B cell (primary cell): ENCODE measurements at regions not wholly inside any gene's neighbourhood (a gene's known extent, or its start where the extent isn't known, plus 50 kb on each side); places are given as distances from the start of the nearest gene placed in this dataset.

Experiments used
- ATAC-seq: fragments of 200-7000 bp; cut with Tn5 transposase; one replicate; pipeline ENCODE4 v1.10.0; 2021; ENCODE audit warnings: low read depth, mild to moderate bottlenecking, moderate number of reproducible peaks, moderate library complexity
- CTCF ChIA-PET: fragments of 350-600 bp; sonication (Branson Sonifier 250); formaldehyde crosslinking; loops from one replicate; lab custom pipeline; 2021; ENCODE audit warnings: antibody characterized with exemption, inconsistent platforms; lab: Charles Lee
- POLR2A ChIA-PET: fragments of 350-600 bp; sonication (Branson Sonifier 250); formaldehyde crosslinking; loops from one replicate; lab custom pipeline; 2021; ENCODE audit warnings: antibody characterized with exemption; lab: Charles Lee
- DNase-seq: peaks from one replicate; pipeline ENCODE4 v3.0.0; 2013
- H2AFZ ChIP-seq: 2 replicates; pipeline ENCODE4 v1.6.1; 2012; ENCODE audit warnings: mild to moderate bottlenecking, low read depth, low read length; ENCODE audit not compliant: insufficient read depth, poor library complexity, severe bottlenecking
- H3K27ac ChIP-seq, 2 donors: 1 replicate in 1 of 2; 2 replicates in 1 of 2; pipeline ENCODE4 v1.5.1; 2012 to 2013; ENCODE audit warnings: low read length in 2 of 2, mild to moderate bottlenecking in 2 of 2, moderate library complexity in 1 of 2
- H3K27me3 ChIP-seq, 4 experiments: fragments of 200-600 bp in 1 of 4; sonication (generic) in 1 of 4; replicated peaks in 1 of 4; 1 replicate in 2 of 4; 2 replicates in 2 of 4; pipeline versions ENCODE4 v1.6.1 to v1.7.0; 2013 to 2016; ENCODE audit warnings: low read length in 3 of 4, mild to moderate bottlenecking in 2 of 4, mixed read lengths in 1 of 4, moderate library complexity in 1 of 4; ENCODE audit not compliant: insufficient read depth in 4 of 4, control insufficient read depth in 3 of 4; ENCODE audit errors: control extremely low read depth in 1 of 4
- H3K36me3 ChIP-seq, 2 experiments: replicated peaks in 1 of 2; 1 replicate in 1 of 2; 2 replicates in 1 of 2; pipeline versions ENCODE4 v1.6.1 to v1.7.1; 2013; ENCODE audit warnings: low read length in 1 of 2; ENCODE audit not compliant: insufficient read depth in 2 of 2, control insufficient read depth in 1 of 2; ENCODE audit errors: control extremely low read depth in 1 of 2, extremely low read depth in 1 of 2
- H3K4me1 ChIP-seq, 2 donors: fragments of 200-600 bp in 1 of 2; sonication (generic) in 1 of 2; 1 replicate in 1 of 2; 2 replicates in 1 of 2; pipeline versions ENCODE4 v1.5.1 to v1.6.1; 2013 to 2017; ENCODE audit warnings: low read length in 2 of 2; ENCODE audit not compliant: control insufficient read depth in 2 of 2, insufficient read depth in 2 of 2
- H3K4me2 ChIP-seq: replicated peaks from 2 replicates; pipeline ENCODE3; 2012; ENCODE audit warnings: mild to moderate bottlenecking, low read depth, low read length; ENCODE audit not compliant: poor library complexity, severe bottlenecking
- H3K4me3 ChIP-seq, 5 experiments: fragments of 200-600 bp in 1 of 5; sonication (generic) in 1 of 5; 1 replicate in 3 of 5; 2 replicates in 2 of 5; pipeline versions ENCODE4 v1.5.1 to v1.7.0; 2011 to 2016; ENCODE audit warnings: low read length in 4 of 5, mild to moderate bottlenecking in 4 of 5, low read depth in 2 of 5, control low read depth in 1 of 5, moderate library complexity in 1 of 5; ENCODE audit not compliant: insufficient read depth in 1 of 5; ENCODE audit errors: control extremely low read depth in 1 of 5, extremely low read depth in 1 of 5
- H3K79me2 ChIP-seq: fragments of 200-600 bp; sonication (generic); one replicate; pipeline ENCODE4 v1.6.0; 2016; ENCODE audit warnings: low read length; ENCODE audit not compliant: control insufficient read depth, insufficient read depth
- H3K9ac ChIP-seq: fragments of 200-600 bp; sonication (generic); 2 replicates; pipeline ENCODE4 v1.6.1; 2017; ENCODE audit warnings: mild to moderate bottlenecking, low read length, moderate library complexity
- H3K9me3 ChIP-seq, 3 donors: one replicate each; pipeline versions ENCODE4 v1.6.1 to v1.7.1; 2013; ENCODE audit warnings: low read length in 2 of 3; ENCODE audit not compliant: control insufficient read depth in 2 of 3, insufficient read depth in 1 of 3; ENCODE audit errors: control extremely low read depth in 1 of 3
- H4K20me1 ChIP-seq: 2 replicates; pipeline ENCODE4 v1.6.0; 2012; ENCODE audit warnings: mild to moderate bottlenecking, low read length; ENCODE audit not compliant: insufficient read depth, control insufficient read depth, poor library complexity, severe bottlenecking
- H3K27ac Mint-ChIP-seq: one replicate; pipeline ENCODE4 v1.8.0; 2021; ENCODE audit warnings: mixed read lengths
- H3K27me3 Mint-ChIP-seq: one replicate; pipeline ENCODE4 v1.8.0; 2021; ENCODE audit warnings: mixed read lengths
- H3K4me1 Mint-ChIP-seq: one replicate; pipeline ENCODE4 v1.8.0; 2021; ENCODE audit warnings: mixed read lengths
- H3K4me3 Mint-ChIP-seq: one replicate; pipeline ENCODE4 v1.8.0; 2021; ENCODE audit warnings: mixed read lengths
- H3K9me3 Mint-ChIP-seq: one replicate; pipeline ENCODE4 v1.8.0; 2022; ENCODE audit warnings: mixed read lengths; ENCODE audit not compliant: insufficient read depth
- CTCF ChIP-seq: fragments of 200-600 bp; IDR thresholded peaks from one replicate; pipeline ENCODE4 v1.8.0; 2022; ENCODE audit warnings: antibody characterized with exemption, mild to moderate bottlenecking
- EZH2 ChIP-seq: IDR thresholded peaks from 2 replicates; pipeline ENCODE4 v1.6.1; 2012; ENCODE audit warnings: borderline replicate concordance, low read depth, mild to moderate bottlenecking, moderate library complexity, low read length; ENCODE audit not compliant: insufficient read depth, poor library complexity, severe bottlenecking
- WGBS: methylation state at CpG from one replicate; pipeline ENCODE4 v1.1.5; 2013; ENCODE audit warnings: missing lambda C conversion rate; ENCODE audit not compliant: insufficient coverage; 5-methylcytosine and 5-hydroxymethylcytosine counted together
- intact Hi-C: fragments of 100-400 bp; cut with micrococcal nuclease; formaldehyde crosslinking; loops from one replicate; pipeline ENCODE4 v1.10.0; 2022

- H3K36me3 ChIP-seq, result peaks cover 0 to 2% of the 10 kb centered on the region in 2 experiments
- ChIA-PET POLR2A (interaction anchor here (0.5 kb wide), 1 partner anchor 37 kb away, joined by 3 read pairs; no protein-coding TSS in a partner anchor), CTCF (interaction anchor here (0.6 to 2.9 kb wide), 22 partner anchors 9 to 148 kb away, joined by 3 to 33 read pairs (median 6); no protein-coding TSS in a partner anchor)
- Mint-ChIP-seq H3K27me3 (no peaks in the 10 kb centered on the region), H3K4me1 (peaks cover 21% of the 10 kb centered on the region), H3K9me3 (no peaks in the 10 kb centered on the region), H3K27ac (no peak overlapping the region), H3K4me3 (no peak overlapping the region)
- intact Hi-C loops, result no loop called here
- peaks cover 4 to 12% of the 10 kb centered on the region in 2 donors for H3K4me1 ChIP-seq
- H4K20me1 ChIP-seq, result no peaks in the 10 kb centered on the region
- no peaks in the 10 kb centered on the region for H3K27me3 ChIP-seq
- H3K9ac ChIP-seq, result no peak overlapping the region
- ATAC-seq (peak; percentile 67), DNase-seq (peak; percentile 82)
- 56% methylated on average over 35 of the region's 45 CpGs for WGBS
- H3K79me2 ChIP-seq, result peaks cover 33% of the 10 kb centered on the region
- H3K4me2 ChIP-seq, result peak overlapping the region; percentile 33
- TF ChIP-seq CTCF (peak; percentile 89), EZH2 (no peak)
- no peak overlapping the region for H2AFZ ChIP-seq
- H3K27ac ChIP-seq, result no peak overlapping the region
- no peak overlapping the region for H3K4me3 ChIP-seq
- H3K9me3 ChIP-seq, result peaks cover 0 to 2% (median 0%) of the 10 kb centered on the region in 3 donors
Observed at GRCh38 chr2:241950413-241951315, 81.1 kb downstream of the RTP5 start.

GRCh38 chr2:241951316-241951700, 81.8 kb downstream of the RTP5 start:
- Histone ChIP-seq H3K36me3 (peaks cover 0 to 5% of the 10 kb centered on the region in 2 experiments), H3K9ac (no peak overlapping the region), H3K4me2 (peak overlapping the region; percentile 33), H3K27ac (no peak overlapping the region), H3K9me3 (peaks cover 0 to 2% (median 0%) of the 10 kb centered on the region in 3 donors), H3K4me3 (no peak overlapping the region), H2AFZ (no peak overlapping the region), H4K20me1 (no peaks in the 10 kb centered on the region), H3K27me3 (no peaks in the 10 kb centered on the region), H3K79me2 (peaks cover 33% of the 10 kb centered on the region), H3K4me1 (peaks cover 4 to 12% of the 10 kb centered on the region in 2 donors)
- Mint-ChIP-seq H3K4me1 (peaks cover 21% of the 10 kb centered on the region), H3K27ac (no peak overlapping the region), H3K27me3 (no peaks in the 10 kb centered on the region), H3K9me3 (no peaks in the 10 kb centered on the region), H3K4me3 (no peak overlapping the region)
- ChIA-PET POLR2A (interaction anchor here (0.5 kb wide), 1 partner anchor 36 kb away, joined by 3 read pairs; no protein-coding TSS in a partner anchor), CTCF (interaction anchor here (0.6 to 2.9 kb wide), 18 partner anchors 10 to 148 kb away, joined by 3 to 33 read pairs (median 7); no protein-coding TSS in a partner anchor)
- no peak for DNase-seq
- TF ChIP-seq EZH2 (no peak), CTCF (no peak)
- intact Hi-C loops, result no loop called here
- no CpG with 5 or more reads among the region's 4 CpGs for WGBS
- no peak for ATAC-seq
